Adipocyte (in vitro differentiated cells): ENCODE measurements at regions not wholly inside any gene's neighbourhood (a gene's known extent, or its start where the extent isn't known, plus 50 kb on each side); places are given as distances from the start of the nearest gene placed in this dataset.
"Not testable (repeated sequence)": the region's sequence is repeated elsewhere in the genome, so short reads cannot be mapped to it uniquely, and the experiment has no call there.

Experiments
- DNase-seq: peaks from one replicate; pipeline ENCODE4 v3.0.0-alpha.2; 2015; ENCODE audit warnings: low read depth
- H3K27me3 ChIP-seq: replicated peaks from 2 replicates; pipeline ENCODE4 v1.7.0; 2013; ENCODE audit warnings: mild to moderate bottlenecking, low read length, moderate library complexity; ENCODE audit not compliant: control insufficient read depth, insufficient read depth
- H3K36me3 ChIP-seq: 2 replicates; pipeline ENCODE4 v1.7.0; 2013; ENCODE audit warnings: low read length, mild to moderate bottlenecking, moderate library complexity; ENCODE audit not compliant: control insufficient read depth, insufficient read depth, severe bottlenecking
- H3K4me1 ChIP-seq: 2 replicates; pipeline ENCODE4 v1.7.0; 2013; ENCODE audit warnings: mild to moderate bottlenecking, low read length, moderate library complexity; ENCODE audit not compliant: control insufficient read depth, insufficient read depth
- H3K4me3 ChIP-seq: 2 replicates; pipeline ENCODE4 v1.7.0; 2013; ENCODE audit warnings: mild to moderate bottlenecking, low read length, moderate library complexity
- H3K9ac ChIP-seq: 2 replicates; pipeline ENCODE4 v1.7.0; 2013; ENCODE audit warnings: mild to moderate bottlenecking, low read length, moderate library complexity
- H3K9me3 ChIP-seq: 2 replicates; pipeline ENCODE4 v1.7.0; 2013; ENCODE audit warnings: mild to moderate bottlenecking, low read length, moderate library complexity; ENCODE audit not compliant: control insufficient read depth

DNA sequence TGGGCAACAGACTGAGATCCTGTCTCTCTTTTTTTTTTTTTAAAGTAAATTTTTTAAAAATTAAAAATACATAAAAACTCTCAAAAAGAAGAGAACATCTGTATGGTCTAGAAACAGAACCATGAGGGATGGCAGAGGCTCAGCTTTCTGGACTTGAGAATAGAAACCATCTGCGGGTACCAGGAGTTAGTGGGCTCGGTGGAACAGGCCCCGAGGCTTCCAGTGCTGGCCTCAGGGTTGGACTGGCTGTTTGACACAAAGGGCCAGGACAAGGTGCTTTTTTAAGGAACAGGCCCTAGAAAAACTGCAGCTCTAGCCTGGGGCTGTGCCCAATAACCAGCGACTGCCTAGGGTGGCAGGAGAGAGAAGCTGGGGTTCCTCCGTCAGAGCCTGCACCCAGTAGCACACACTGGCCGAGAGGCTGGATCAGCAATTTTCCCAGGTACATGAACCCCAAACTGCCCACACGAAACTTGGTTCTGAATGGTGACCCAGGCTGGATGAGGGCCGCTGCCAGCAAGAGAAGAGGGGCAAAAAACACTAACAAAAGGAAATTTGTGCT lies 131.0 kb upstream of the OLIG3 start:
- Histone ChIP-seq H3K4me1 (no peaks in the 10 kb centered on the region), H3K4me3 (no peak overlapping the region)

DNA sequence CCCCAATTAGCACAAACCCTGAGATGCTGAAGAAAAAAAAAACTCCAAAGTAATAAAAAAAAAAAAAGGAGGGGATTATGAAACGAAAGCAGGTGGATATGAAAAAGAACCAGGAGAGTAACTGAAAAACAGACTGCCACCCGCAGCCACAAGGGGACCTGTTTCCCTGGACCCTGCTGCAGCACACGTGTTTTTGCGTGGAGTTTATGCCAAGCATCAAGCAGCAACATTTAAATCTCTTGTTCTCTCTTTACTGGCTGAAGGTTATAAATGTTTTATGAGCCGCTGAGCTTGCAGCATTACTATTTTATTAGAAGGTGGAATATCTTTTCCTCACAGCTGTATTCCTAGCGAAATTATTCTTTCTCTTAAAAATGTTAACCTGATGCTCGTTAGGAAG lies 131.6 kb upstream of the OLIG3 start:
- H3K9me3 ChIP-seq = no peaks in the 10 kb centered on the region
- no peak overlapping the region for H3K9ac ChIP-seq
- H3K27me3 ChIP-seq = peaks cover 27% of the 10 kb centered on the region
- H3K4me3 ChIP-seq = no peak overlapping the region
- no peaks in the 10 kb centered on the region for H3K36me3 ChIP-seq
- DNase-seq = no peak
- H3K4me1 ChIP-seq = no peaks in the 10 kb centered on the region

More for the DNA sequence above, 131.0 kb upstream of the OLIG3 start:
- Histone ChIP-seq H3K9me3 (no peaks in the 10 kb centered on the region), H3K27me3 (peaks cover 27% of the 10 kb centered on the region), H3K36me3 (no peaks in the 10 kb centered on the region), H3K9ac (no peak overlapping the region)
- no peak for DNase-seq

DNA sequence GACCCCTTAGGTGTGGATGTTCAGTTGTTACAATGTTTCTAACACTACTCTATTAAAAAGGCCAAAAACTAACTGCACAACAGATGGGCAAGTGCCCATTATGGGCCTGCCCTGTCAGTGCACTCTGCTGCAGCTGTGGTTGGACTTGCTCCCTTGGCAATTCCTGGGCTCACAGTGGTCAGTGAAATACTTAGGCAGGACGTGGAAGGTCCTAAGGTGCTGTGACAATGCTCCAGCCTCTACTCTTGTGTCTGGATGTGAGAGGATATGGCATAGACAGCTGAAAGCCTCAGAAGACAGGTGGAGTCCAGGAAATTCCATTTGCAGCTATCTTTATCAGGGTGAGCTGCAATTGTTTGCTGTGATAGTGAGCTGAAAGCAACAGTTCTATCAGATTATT lies 136.5 kb upstream of the OLIG3 start:
- H3K4me1 ChIP-seq = no peaks in the 10 kb centered on the region
- H3K36me3 ChIP-seq = no peaks in the 10 kb centered on the region
- peaks cover 9% of the 10 kb centered on the region for H3K27me3 ChIP-seq
- H3K9me3 ChIP-seq = no peaks in the 10 kb centered on the region
- no peak for DNase-seq
- H3K9ac ChIP-seq = no peak overlapping the region
- no peak overlapping the region for H3K4me3 ChIP-seq

DNA sequence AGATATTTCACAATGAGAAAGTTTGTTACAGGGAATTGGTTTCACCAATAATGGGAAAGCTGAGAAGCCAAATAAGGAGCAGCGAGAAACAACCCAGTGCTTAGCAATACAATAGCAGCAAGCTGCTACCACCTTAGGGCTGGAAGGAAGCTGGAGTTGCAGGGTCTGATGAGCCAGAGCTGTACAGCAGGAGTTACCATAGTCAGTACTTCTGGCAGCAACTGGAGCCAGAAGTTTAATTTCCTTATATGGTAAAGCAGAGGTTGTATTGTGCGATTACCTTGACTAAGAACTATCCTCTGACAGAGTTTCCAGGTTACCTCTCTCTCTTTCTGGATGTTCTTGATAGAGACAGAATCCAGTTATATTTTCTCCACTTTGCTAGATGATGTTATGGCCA lies 137.1 kb upstream of the OLIG3 start:
- H3K9ac ChIP-seq = no peak overlapping the region
- H3K4me3 ChIP-seq = no peak overlapping the region
- no peaks in the 10 kb centered on the region for H3K36me3 ChIP-seq
- H3K9me3 ChIP-seq = no peaks in the 10 kb centered on the region
- peaks cover under 1% of the 10 kb centered on the region for H3K4me1 ChIP-seq
- no peak for DNase-seq
- peaks cover 5% of the 10 kb centered on the region for H3K27me3 ChIP-seq

DNA sequence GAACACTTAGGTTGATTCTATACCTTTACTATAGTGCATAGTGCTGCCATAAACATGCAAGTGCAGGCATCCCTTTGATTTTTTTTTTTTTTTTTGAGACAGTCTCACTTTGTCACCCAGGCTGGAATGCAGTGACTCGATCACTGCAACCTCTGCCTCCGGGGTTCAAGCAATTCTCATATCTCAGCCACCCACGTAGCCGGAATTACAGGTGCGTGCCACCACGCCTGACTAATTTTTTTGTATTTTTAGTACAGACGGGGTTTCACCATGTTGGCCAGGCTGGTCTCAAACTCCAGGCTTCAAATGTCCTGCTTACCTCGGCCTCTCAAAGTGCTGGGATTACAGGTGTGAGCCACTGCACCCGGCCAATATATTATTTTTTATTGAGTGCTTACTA lies 140.0 kb upstream of the OLIG3 start:
- H3K27me3 ChIP-seq, H3K4me3 ChIP-seq, H3K9ac ChIP-seq, H3K36me3 ChIP-seq, DNase-seq, H3K9me3 ChIP-seq: not testable (repeated sequence)
- H3K4me1 ChIP-seq = peaks cover 11% of the 10 kb centered on the region

DNA sequence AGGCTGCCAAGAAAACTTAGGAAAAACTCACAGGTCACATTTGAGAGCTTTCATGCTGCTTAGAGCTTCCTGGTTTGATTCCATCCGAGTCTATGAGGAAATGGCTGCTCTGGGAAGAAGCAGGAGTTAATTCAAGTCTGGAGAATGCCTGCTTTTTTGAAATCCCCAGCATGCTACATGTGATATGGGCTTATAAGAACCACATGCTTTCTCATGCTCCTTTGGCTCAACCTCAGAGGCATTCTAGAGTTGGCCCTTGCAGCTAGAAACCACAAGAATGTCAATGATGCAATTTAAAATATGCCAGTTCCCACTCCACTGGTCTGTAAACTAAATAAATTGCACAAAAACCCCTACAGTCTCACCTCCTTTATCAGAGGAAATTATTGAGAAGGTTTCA lies 142.9 kb upstream of the OLIG3 start:
- Histone ChIP-seq H3K36me3 (no peaks in the 10 kb centered on the region), H3K27me3 (no peaks in the 10 kb centered on the region), H3K4me3 (peak overlapping the region; percentile 59), H3K9ac (peak overlapping the region; percentile 17), H3K9me3 (no peaks in the 10 kb centered on the region), H3K4me1 (peaks cover 11% of the 10 kb centered on the region)
- peak; percentile 98 for DNase-seq

DNA sequence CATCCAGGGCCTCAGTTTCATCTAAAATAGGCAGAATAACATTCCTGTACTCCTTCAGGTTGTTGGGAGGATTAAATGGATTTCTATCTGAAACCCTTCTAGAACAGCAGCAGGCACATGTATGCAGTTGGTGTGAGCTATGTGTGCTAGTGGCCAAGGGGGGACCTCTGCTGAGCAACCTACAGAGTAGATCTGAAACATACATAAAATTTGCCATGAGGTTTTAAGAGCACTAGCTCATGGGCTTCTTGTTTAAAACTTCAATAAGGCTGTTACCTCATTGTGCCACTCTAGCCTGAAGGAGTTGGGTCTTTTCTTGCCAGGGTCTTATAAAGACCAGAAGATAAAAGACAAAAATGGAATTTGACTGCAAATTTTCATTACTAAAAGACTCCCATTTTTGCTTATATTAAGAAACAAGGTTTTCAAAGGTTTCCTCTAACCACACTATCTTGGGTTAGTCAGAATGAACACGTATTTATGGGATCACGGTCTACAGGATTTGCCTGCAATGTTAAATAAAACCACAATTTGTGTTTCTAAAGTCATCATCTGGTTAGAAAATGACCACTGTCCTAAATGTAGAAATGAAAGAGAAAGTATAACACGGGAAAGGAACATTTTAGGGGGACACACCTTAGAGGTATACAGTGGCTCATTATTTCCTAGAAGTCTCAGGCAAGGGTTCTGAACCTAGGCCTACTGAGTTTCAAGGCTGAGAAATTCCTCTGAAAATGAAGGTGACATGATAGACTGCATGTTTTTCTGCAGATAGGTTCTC lies 144.9 kb upstream of the OLIG3 start:
- no peaks in the 10 kb centered on the region for H3K27me3 ChIP-seq
- no peaks in the 10 kb centered on the region for H3K9me3 ChIP-seq
- H3K36me3 ChIP-seq = no peaks in the 10 kb centered on the region
- DNase-seq = no peak
- peaks cover 11% of the 10 kb centered on the region for H3K4me1 ChIP-seq
- no peak overlapping the region for H3K9ac ChIP-seq
- no peak overlapping the region for H3K4me3 ChIP-seq

DNA sequence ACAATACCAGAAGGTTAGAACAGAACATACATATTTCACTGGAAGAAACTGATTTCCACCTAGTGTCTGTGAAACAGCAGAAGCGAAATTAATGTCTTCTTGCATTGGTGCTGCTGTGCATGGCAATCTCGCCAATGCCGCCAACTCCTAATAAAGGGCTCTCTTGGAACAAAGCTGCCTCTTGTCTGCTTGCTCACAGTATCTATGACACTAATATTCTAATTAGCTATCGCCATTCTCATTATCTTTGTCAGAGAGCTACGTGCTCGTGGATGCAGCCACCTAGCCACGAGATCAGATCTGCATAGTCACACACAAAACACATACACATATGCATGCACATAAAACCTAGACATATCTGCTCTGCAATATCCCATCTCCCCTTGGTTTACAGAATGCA lies 145.9 kb upstream of the OLIG3 start:
- Histone ChIP-seq H3K4me1 (peaks cover 11% of the 10 kb centered on the region), H3K9me3 (no peaks in the 10 kb centered on the region), H3K36me3 (no peaks in the 10 kb centered on the region), H3K27me3 (no peaks in the 10 kb centered on the region), H3K9ac (no peak overlapping the region), H3K4me3 (no peak overlapping the region)
- DNase-seq = no peak

DNA sequence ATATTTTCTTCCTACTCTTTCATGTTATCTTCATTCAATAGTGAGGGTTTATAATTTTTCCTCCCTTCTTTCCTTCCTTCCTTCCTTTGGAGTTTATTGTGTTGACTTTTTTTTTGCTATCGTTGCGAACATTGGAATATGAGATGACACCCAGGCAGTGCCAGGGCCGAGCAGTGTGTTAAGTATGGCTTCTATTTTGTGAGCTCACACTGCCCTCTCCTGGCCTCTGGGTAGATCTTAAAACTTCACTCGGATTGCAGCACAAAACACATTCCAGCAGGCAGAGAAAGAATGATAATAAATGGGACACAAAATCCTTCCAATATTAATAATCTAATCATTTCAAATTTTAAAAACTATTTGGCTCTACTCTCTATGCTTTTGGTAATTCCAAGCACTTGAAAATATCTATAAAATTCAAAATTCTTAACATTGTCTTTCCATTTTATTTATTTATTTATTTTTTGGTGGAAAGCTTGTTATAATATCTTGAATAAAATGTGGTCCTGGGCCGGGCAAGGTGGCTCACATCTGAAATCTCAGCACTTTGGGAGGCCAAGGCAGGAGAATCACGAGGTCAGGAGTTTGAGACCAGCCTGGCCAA lies 147.4 kb upstream of the OLIG3 start:
- DNase-seq = peak; percentile 93
- Histone ChIP-seq H3K27me3 (no peaks in the 10 kb centered on the region), H3K36me3 (no peaks in the 10 kb centered on the region), H3K9ac (no peak overlapping the region), H3K9me3 (no peaks in the 10 kb centered on the region), H3K4me1 (peaks cover 9% of the 10 kb centered on the region), H3K4me3 (no peak overlapping the region)

DNA sequence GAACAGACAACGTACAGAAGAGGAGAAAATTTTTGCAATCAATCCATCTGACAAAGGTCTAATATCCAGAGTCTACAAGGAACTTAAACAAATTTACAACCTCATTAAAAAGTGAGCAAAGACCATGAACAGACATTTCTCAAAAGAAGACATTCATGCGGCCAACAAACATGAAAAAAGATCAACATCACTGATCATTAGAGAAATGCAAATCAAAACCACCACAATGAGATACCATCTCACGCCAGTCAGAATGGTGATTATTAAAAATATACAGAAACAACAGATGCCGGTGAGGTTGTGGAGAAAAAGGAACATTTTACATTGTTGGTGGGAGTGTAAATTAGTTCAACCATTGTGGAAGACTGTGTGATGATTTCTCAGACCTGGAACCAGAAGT lies 149.0 kb upstream of the OLIG3 start:
- H3K4me1 ChIP-seq, H3K36me3 ChIP-seq, H3K27me3 ChIP-seq, DNase-seq, H3K4me3 ChIP-seq, H3K9me3 ChIP-seq, H3K9ac ChIP-seq: not testable (repeated sequence)

DNA sequence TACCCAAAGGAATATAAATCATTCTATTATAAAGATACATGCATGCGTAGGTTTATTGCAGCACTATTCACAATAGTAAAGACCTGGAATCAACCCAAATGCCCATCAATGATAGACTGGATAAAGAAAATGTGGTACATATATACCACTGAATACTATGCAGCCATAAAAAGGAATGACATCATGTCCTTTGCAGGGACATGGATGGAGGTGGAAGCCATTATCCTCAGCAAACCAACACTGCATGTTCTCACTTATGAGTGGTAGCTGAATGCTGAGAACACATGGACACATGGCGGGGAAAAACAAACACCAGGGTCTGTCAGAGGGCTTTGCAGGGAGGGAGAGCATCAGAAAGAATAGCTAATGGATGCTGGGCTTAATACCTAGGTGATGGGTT lies 149.4 kb upstream of the OLIG3 start:
- H3K9ac ChIP-seq, H3K27me3 ChIP-seq, H3K9me3 ChIP-seq, H3K4me3 ChIP-seq, DNase-seq, H3K36me3 ChIP-seq, H3K4me1 ChIP-seq: not testable (repeated sequence)
